Activated naive CD8-positive, alpha-beta T cell (primary cell): ENCODE measurements at regions not wholly inside any gene's neighbourhood (a gene's known extent, or its start where the extent isn't known, plus 50 kb on each side); places are given as distances from the start of the nearest gene placed in this dataset.

Experiments used
- H3K27ac Mint-ChIP-seq: one replicate; pipeline ENCODE4 v1.8.0; 2021; ENCODE audit warnings: mixed read lengths
- H3K27me3 Mint-ChIP-seq: one replicate; pipeline ENCODE4 v1.8.0; 2021; ENCODE audit warnings: mixed read lengths
- H3K36me3 Mint-ChIP-seq: one replicate; pipeline ENCODE4 v1.8.0; 2021; ENCODE audit warnings: mixed read lengths
- H3K4me1 Mint-ChIP-seq: one replicate; pipeline ENCODE4 v1.8.0; 2021; ENCODE audit warnings: low read depth, mixed read lengths
- H3K4me3 Mint-ChIP-seq: one replicate; pipeline ENCODE4 v1.8.0; 2021; ENCODE audit warnings: mild to moderate bottlenecking, mixed read lengths
- H3K9me3 Mint-ChIP-seq: one replicate; pipeline ENCODE4 v1.8.0; 2021; ENCODE audit warnings: low read depth, mixed read lengths

DNA sequence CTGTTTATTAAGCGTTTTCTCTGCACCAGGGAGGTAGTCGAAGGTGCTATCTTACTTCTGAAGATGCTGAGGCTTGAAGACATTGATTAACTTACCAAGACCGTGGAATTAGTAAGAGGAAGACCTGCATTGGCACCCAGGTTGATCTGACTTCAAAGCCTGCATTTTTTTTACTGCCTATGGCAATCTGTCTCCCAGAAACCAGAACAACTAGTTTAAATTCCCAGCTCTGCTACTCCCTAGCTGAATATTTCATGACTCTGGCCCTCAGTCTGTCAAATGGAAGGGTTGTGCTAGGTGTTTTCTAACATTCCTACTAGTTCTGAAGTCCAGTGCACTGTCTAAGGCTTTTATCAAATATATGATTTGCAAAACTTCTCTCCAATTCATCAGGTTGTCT is 52.0 kb upstream of the GRAMD1B start:
- Mint-ChIP-seq H3K4me1 (peaks cover 10% of the 10 kb centered on the region), H3K27me3 (no peaks in the 10 kb centered on the region), H3K4me3 (no peak overlapping the region), H3K9me3 (no peaks in the 10 kb centered on the region), H3K36me3 (no peaks in the 10 kb centered on the region), H3K27ac (no peak overlapping the region)

DNA sequence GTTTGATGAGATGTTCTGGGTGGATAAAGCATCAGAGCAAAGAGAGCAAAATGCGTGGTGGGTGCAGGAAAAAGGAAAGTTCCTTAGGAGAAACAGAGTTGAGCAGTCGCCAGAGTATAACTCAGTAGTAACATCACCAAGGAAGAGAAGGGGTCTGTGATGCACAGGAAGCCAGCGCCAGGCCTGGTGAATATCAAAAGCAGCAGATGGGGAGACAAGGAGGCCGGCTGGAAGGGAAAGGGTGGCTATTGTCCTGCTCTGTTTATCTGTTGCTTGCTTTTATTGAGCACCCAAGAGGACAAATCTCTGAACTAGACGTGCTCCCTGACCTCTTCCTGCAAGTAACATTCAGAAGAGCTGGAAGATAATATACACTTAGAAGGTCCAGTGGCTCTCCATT is 52.7 kb upstream of the GRAMD1B start:
- Mint-ChIP-seq H3K4me3 (no peak overlapping the region), H3K27ac (no peak overlapping the region), H3K36me3 (no peaks in the 10 kb centered on the region), H3K27me3 (no peaks in the 10 kb centered on the region), H3K4me1 (peaks cover 5% of the 10 kb centered on the region), H3K9me3 (no peaks in the 10 kb centered on the region)

DNA sequence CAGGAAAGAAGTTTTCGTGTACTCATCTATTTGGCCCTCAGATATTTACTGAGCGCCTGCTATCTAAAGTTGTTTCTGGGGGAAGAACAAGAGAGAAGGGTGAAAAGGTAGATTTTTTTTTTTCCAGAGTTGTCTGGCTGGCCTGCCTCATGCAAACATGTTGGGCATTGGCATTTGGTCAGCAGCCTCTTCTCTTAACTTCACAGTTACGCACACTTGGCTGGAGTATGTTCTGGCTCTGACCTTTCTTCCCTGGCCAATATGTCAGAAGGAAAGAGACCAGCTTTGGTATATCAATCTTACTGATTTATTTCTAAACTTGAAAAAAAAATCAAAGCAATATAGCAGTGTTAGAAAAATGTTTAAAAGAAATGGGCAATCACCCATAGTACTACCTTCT is 54.2 kb upstream of the GRAMD1B start:
- H3K4me1 Mint-ChIP-seq: no peaks in the 10 kb centered on the region
- H3K27ac Mint-ChIP-seq: no peak overlapping the region

DNA sequence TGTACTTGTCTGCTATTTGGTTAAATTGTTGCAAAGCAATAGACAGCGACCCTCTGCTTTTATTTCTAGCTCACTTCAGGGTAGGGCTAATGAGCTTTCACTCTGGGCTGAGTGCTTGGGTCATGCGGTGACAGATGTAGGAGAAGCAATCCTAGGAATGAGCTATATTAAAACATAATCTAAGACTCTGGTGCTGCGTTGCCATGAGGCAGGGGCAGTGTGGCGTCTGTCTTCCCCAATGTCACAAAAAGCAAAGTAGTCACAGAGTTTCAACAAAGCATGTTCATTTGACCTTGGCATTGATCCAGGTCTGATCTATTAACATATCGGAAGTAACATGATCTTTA is 55.5 kb upstream of the GRAMD1B start:
- H3K4me1 Mint-ChIP-seq: no peaks in the 10 kb centered on the region
- no peak overlapping the region for H3K4me3 Mint-ChIP-seq
- no peak overlapping the region for H3K27ac Mint-ChIP-seq
- no peaks in the 10 kb centered on the region for H3K9me3 Mint-ChIP-seq
- no peaks in the 10 kb centered on the region for H3K27me3 Mint-ChIP-seq
- no peaks in the 10 kb centered on the region for H3K36me3 Mint-ChIP-seq

More for the DNA sequence above, 54.2 kb upstream of the GRAMD1B start:
- no peaks in the 10 kb centered on the region for H3K9me3 Mint-ChIP-seq
- H3K27me3 Mint-ChIP-seq: no peaks in the 10 kb centered on the region
- H3K4me3 Mint-ChIP-seq: no peak overlapping the region
- no peaks in the 10 kb centered on the region for H3K36me3 Mint-ChIP-seq

DNA sequence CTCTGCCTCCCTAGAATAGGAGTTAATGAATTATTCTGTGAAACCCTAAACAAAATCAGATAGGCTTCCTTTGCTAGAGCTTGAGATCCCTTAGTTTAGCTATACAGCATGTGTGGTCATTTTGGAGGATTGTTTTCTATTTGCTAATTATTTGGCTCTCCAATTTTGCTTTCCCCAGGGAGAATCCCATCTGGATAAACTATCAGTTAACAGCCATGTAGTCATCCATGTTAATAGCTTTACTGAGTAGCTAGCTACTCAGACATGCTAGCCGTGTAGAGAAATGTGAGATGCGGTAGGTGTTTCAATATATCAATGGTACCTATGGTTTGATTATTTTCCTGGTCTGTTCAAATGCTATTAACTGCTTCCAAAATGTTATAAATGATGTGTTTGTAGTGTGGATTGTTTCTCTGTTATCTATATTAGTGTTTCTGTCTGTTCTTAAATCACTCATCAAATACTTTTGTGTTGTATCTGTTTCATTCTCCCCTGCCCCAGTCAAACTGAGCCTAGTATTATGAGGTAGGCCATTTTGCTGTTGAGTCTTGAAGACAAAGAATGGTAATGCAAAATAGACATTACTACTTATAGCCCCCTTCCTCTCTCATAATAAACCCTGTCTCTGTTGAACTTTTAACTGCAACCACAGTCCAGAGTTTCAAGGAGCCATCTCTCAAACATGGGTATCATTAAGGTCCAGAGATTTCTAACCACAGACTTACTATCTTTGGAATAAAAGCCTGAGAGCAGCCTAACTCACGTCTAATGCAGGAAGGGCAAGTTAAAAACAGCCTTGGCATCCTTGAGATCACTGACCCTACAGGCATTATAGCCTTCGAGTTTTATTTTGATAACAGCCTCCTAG is 56.1 kb upstream of the GRAMD1B start:
- Mint-ChIP-seq H3K4me1 (no peaks in the 10 kb centered on the region), H3K4me3 (no peak overlapping the region), H3K9me3 (no peaks in the 10 kb centered on the region), H3K36me3 (no peaks in the 10 kb centered on the region), H3K27me3 (no peaks in the 10 kb centered on the region), H3K27ac (no peak overlapping the region)

DNA sequence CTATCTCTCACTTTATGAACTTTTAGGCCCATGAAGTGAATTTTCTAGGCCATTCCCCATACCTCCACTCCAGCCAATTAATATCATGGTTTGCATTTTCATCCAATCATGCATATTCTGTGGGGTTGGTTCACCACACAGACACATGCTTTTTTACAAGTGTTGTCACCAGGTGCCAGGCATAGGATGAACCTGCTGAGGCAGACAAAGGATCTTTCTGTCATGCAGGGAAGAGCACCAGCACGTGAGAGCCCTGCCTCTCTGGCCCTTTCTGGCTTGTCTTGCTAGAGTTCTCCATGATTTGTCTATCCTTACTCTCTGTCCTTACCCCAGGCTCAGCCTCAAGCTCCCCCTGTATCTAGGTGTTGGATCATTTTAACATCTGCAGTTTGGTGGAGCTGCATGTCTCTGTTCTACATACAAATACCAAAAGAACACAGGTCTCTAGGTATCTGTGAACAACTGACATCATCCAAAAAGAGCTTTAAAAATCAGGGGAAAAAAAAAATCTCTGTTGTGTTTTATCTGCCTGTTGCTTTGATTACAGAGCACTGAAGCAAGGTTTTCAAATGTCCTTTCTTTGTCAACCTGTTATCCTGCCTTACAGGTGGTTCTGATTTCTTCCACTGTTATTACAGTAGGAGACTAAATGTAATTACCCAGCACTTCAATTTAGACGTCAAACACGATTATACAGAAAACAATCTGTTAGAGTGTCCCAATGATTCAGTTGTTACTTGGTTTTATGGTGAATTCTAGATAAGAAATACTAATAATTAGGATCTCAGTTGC is 58.4 kb upstream of the GRAMD1B start:
- Mint-ChIP-seq H3K4me1 (no peaks in the 10 kb centered on the region), H3K4me3 (no peak overlapping the region), H3K27ac (no peak overlapping the region), H3K9me3 (no peaks in the 10 kb centered on the region), H3K27me3 (peaks cover 7% of the 10 kb centered on the region), H3K36me3 (peaks cover 3% of the 10 kb centered on the region)

DNA sequence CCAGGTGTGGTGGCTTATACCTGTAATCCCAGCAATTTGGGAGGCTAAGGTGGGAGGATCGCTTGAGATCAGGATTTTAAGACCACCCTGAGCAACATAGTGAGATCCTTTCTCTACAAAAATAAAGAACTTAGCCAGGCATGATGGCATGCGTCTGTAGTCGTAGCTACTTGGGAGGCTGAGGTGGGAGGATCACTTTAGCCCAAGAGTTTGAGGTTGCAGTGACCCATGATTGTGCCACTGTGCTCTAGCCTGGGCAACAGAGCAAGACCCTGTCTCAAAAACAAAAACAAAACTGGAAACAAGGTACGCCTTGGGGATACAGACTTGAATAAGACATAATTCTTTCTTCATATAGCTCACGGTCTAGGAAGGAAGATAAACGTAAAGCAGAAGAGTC is 63.1 kb upstream of the GRAMD1B start:
- peaks cover 3% of the 10 kb centered on the region for H3K36me3 Mint-ChIP-seq

DNA sequence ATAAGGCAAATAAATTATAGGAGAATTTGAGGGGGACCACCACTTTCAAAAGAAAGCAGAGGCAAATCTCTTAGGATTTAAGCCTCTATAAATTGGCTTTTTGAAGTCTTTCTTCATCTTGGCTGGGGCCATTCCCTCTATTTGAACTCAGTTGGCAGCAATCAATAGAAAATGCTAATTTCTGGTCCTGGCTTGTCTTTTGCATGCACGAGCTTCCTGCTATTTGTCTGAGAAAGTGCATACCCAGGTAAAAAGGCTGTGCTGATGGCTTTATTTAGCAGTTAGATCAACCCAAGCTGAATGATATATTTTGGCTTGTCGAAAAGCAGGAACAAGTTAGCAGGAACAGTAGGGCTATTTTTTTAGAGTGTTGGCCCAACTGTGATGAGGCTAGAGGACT is 64.1 kb upstream of the GRAMD1B start:
- no peak overlapping the region for H3K4me3 Mint-ChIP-seq

More for the DNA sequence above, 63.1 kb upstream of the GRAMD1B start:
- Mint-ChIP-seq H3K9me3 (no peaks in the 10 kb centered on the region), H3K4me1 (peaks cover 4% of the 10 kb centered on the region), H3K4me3 (no peak overlapping the region), H3K27ac (no peak overlapping the region), H3K27me3 (peaks cover 13% of the 10 kb centered on the region)

DNA sequence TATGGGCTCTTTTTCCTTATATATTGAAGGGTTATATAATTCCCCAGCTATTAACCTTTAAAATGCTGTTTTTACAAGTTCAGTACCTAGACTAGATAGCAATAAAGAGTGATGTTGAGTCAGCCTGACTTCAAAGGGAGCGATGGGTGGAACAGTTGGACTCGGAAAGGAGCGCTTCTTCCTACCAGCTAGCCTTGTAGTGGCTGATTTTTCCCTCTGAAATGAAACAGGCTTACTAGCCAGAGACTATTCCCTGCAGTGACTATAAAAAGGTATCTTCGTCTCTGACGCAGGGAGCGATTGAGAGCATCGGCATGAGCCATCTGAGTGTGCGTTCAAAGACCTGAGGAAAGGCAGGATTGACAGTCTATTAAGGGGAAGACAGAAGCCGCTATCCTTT is 66.0 kb upstream of the GRAMD1B start:
- Mint-ChIP-seq H3K4me1 (peaks cover 4% of the 10 kb centered on the region), H3K36me3 (peaks cover 3% of the 10 kb centered on the region), H3K27me3 (peaks cover 23% of the 10 kb centered on the region), H3K27ac (no peak overlapping the region), H3K9me3 (no peaks in the 10 kb centered on the region), H3K4me3 (no peak overlapping the region)

More for the DNA sequence above, 64.1 kb upstream of the GRAMD1B start:
- Mint-ChIP-seq H3K9me3 (no peaks in the 10 kb centered on the region), H3K4me1 (peaks cover 4% of the 10 kb centered on the region), H3K36me3 (peaks cover 3% of the 10 kb centered on the region), H3K27me3 (peaks cover 16% of the 10 kb centered on the region), H3K27ac (no peak overlapping the region)

DNA sequence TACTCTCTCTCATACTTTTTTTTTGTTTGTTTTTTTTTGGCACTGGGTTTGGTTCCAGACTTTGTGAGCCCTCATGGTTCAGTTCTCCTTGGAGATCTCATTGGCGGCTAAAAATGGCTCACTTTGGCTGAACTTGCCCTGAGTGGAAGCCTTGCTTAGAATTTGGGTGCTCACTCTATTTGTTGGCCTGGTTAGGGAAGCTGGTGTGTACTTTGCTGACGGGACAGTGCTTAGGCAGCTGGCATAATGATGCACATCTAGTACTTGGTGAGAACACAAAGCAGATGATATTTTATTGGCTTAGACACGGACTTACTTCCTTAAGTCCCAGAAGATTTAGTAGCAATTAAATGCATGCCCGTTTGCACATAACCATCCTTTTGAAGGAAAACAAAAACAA is 66.5 kb upstream of the GRAMD1B start:
- Mint-ChIP-seq H3K27me3 (peaks cover 23% of the 10 kb centered on the region), H3K9me3 (no peaks in the 10 kb centered on the region), H3K27ac (no peak overlapping the region), H3K36me3 (peaks cover 3% of the 10 kb centered on the region), H3K4me1 (peaks cover 8% of the 10 kb centered on the region), H3K4me3 (no peak overlapping the region)

DNA sequence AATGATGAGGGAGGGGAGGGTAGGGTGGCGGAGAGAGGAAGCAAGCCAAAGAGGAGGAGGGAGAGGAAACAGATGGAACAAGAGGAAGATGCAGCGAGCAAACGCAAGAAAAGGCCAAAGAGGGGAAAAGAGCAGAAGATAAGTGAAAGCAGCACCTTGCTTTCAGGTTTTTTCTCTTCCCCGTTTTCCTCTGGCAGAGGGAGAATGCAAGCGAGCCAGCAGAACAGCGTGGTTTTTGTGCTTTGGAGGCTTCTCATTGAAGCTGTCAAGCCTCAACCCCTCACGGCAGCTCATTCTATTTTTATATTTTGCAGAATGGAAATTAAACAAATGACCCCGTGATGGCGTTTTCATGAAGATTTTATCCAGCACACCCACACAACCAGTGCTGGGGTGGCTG is 67.1 kb upstream of the GRAMD1B start:
- H3K4me3 Mint-ChIP-seq: no peak overlapping the region

DNA sequence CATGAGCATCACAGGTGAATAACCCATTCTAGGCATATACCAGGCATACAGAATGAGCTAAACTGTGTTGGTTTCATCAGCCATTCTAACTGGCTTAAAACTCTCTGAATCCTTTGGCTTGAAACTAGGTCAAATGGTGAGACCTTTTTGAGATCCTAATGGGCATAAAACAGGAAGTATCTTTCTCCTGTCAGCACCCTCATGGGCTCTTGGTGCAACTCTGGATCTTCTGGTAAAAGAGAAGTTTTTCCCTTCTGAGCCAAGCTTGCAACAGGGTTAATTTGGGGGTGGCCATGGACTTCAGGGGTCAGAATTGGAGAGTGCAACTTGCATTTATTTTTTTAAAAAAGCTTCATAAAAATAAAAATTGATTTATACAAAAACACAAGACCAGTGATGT is 67.9 kb upstream of the GRAMD1B start:
- Mint-ChIP-seq H3K36me3 (peaks cover 2% of the 10 kb centered on the region), H3K27me3 (peaks cover 24% of the 10 kb centered on the region), H3K4me1 (peaks cover 17% of the 10 kb centered on the region), H3K27ac (no peak overlapping the region), H3K9me3 (no peaks in the 10 kb centered on the region), H3K4me3 (no peak overlapping the region)

More for the DNA sequence above, 67.1 kb upstream of the GRAMD1B start:
- Mint-ChIP-seq H3K36me3 (peaks cover 3% of the 10 kb centered on the region), H3K4me1 (peaks cover 11% of the 10 kb centered on the region), H3K9me3 (no peaks in the 10 kb centered on the region), H3K27me3 (peaks cover 25% of the 10 kb centered on the region), H3K27ac (no peak overlapping the region)

DNA sequence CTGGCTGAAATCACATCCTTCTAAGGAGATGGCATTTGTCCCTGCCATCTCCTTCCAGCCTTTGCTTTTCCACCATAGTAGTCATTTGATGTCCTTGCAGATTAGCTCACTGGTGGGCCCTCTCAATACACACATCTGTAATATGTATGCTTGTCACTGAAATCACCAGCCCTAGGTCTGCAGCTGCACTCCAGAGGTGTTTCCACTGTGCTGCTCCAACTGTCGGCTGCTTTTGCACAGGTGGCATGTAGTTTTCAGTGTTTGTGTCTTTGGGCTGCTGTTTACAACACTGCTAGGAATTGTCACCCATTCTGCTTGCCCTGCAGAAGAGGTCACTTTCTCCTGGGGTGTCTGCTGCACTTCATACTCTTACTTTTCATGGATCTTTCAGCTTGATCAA is 69.0 kb upstream of the GRAMD1B start:
- Mint-ChIP-seq H3K36me3 (no peaks in the 10 kb centered on the region), H3K4me3 (no peak overlapping the region), H3K9me3 (no peaks in the 10 kb centered on the region), H3K27me3 (peaks cover 24% of the 10 kb centered on the region), H3K4me1 (peaks cover 24% of the 10 kb centered on the region), H3K27ac (no peak overlapping the region)

DNA sequence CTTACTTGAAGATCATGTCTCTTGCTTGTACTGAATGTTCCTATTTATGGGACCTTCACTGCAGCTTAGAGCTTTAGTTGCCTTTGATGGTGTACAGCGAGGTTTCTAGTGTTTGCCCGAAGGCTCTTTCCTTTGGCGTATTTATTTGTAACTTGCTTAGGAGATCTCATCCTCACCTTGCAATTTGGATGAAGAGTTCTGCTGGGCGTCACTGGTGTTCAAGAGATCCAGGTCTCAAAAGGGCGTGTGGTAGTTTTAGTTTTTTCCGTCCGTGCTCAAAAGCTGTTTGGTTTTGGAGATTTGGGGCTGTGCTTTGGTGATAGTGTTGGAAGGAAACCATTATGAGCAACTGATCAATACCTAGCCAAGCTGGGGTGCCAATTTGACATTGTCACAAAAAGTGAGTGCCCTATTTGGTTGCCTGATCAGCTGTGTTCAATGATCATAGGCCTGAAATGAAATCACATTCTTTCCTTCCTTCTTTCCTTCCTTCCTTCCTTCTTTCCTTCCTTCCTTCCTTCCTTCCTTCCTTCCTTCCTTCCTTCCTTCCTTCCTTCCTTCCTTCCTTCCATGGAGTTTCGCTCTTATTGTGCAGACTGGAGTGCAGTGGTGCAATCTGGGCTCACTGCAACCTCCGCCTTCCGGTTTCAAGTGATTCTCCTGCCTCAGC is 69.7 kb upstream of the GRAMD1B start:
- no peak overlapping the region for H3K27ac Mint-ChIP-seq
- no peaks in the 10 kb centered on the region for H3K36me3 Mint-ChIP-seq
- H3K4me3 Mint-ChIP-seq: no peak overlapping the region
- H3K9me3 Mint-ChIP-seq: no peaks in the 10 kb centered on the region
- peaks cover 26% of the 10 kb centered on the region for H3K27me3 Mint-ChIP-seq
- H3K4me1 Mint-ChIP-seq: peaks cover 24% of the 10 kb centered on the region
